ENCODE measurements at regions not wholly inside any gene's neighbourhood (a gene's known extent, or its start where the extent isn't known, plus 50 kb on each side); places are given as distances from the start of the nearest gene placed in this dataset.

- no peak for DNase-seq
These were observed 358.3 kb upstream of the SMIM21 start for GRCh38 chr18:75785834-75786233.

DNA sequence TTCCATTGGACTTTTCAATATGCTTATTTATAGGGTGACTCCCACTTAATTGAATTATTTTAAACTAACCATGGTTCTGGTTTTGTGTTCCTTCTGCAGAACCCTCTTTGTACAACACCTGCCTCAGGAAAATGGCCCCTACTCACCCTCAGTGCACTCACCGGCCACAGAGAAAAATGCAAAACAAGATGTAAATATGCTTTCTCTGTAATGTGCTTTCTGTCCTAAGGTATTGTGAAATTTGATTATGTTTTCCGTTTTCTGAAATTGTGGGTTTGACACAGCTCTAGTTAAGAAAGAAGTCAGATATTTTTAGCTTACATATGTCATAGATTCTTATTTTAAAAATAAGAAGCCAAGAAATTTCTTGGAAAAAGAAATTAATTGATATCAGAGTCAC is 357.7 kb upstream of the SMIM21 start:
- DNase-seq = no peak

DNA sequence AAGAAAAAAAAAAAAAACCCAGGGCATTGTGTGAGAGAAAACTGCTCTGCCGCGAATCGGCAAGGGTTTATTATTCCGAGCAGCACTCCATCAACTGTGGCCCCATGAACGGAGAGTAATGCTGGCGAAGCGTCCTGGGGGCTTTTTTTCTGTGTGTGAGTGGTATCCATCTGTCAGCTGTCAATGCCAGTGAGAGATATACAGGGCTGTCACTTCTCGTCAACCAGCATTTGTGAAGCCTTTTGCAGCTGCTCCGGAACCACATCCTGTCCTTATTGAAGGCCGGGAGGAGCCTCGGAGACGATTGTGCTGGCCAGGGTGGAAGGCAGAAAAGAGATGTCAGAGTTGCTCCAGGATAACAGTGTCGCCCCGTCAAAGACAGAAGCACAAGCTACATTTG is 356.9 kb upstream of the SMIM21 start:
- no peak for DNase-seq

- DNase-seq = no peak
These were observed 356.2 kb upstream of the SMIM21 start for GRCh38 chr18:75783566-75784281.

DNA sequence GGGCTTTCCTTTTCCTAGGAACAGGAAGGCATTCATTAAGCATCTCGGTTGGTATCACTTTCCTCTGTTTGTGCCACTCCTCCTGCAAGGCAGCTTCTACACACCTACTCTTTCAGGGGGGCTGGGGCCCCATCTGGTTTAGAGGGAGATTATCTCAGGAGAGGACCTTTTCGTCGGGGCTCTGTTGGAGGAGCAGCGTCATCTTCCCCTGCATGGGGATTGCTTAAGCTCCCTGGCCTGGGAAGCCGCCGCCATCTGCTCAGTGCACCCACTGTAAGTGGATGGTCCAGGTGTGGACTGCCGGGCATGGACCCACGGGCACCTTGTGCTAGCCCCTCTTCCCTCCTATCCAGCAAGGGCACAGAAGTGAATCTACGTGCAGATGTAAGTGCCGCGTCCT is 355.3 kb upstream of the SMIM21 start:
- DNase-seq = no peak

DNA sequence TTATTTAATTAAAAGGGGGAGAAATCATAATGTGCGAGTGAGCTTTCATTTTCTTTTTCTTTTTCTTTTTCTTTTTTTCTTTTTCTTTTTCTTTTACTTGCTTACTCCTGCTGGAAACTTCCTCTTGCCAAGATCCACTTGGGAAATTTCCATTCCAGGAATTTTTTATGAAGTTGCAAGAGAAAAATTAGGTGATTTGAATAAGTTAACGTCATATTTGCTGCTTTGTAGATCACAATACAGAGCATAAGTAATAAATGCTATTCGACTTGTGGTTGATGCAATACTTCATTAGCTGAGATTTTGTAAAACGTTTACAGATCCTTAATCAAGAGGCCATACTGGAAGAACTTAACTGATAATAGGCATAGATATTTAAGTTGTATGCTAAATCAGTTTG is 354.7 kb upstream of the SMIM21 start:
- DNase-seq = no peak

- DNase-seq = no peak
These were observed 352.4 kb upstream of the SMIM21 start for GRCh38 chr18:75779910-75780309.

DNA sequence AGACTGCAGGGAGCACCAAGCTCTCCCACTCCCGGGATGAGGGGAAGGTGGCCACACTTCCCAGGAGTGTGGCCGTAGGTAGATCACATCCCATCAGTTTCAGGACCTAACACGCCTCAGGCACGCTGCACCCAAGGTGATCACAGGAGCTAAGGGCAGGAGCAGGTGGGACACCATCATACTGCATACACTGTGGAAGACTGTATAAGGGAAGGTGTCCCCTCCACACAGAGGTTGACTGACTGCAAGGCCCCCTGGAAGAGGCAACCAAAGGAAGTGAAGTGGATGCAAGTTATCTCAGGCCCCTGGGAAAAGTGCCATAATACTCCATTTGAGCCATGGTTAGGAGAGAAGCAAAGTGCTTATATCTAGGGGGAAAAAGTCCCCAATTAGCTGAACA is 351.9 kb upstream of the SMIM21 start:
- DNase-seq = no peak

- DNase-seq = no peak
These were observed 350.1 kb upstream of the SMIM21 start for GRCh38 chr18:75777630-75778029.

DNA sequence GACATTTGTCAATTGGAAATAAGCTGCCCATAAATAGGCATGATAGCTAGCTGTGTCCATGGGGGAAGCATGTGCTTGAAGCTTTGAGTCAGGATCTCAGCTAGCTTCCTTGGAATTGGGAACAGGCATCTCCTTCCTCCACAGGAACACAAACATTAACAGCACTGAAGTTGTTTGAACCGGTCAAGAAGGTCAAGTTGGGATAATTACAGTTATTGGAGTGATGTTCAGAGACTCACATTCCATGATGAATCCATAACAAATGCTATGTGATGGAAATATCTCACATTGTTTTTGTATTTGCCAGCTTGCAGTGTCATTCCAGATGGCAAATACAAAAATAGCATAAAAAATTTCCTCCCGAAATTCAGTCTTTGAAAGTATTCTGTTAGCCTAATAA is 347.6 kb upstream of the SMIM21 start:
- DNase-seq = no peak

DNA sequence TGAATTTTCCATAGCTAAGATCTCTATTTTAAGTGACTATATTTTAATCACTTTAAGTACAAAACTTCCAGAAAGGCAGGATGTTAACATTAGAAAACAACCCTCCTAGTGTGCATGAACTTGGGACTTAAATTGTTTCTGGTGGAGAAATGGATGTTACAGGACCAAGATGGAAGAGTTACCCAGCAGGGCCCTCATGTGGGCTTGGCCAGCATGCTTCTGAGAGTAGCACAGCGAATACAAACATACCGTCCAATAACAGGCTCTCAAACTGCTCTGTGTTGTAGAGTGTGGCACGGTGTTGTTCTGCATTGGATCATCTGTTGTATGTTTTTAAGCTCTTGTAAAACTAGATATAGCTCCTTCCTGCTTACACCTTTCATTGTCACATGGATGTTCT is 346.1 kb upstream of the SMIM21 start:
- no peak for DNase-seq

DNA sequence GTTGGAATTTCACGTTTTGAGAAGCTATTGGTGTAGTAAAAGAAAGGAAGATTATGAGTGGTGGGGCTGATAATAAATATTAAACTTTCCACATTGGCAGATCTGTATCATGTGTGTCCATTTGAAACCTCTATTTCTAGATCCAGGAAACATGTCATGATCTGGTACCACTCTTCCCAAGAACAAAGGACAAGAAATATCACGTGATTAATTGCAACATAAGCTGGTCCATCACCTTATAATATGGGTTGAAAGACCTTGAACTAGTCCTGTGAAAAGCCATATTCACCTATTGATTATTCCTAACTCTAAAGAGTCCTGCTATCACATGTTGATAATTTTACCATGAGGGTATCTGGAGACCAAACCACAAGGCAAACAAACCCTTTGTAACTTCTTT is 335.3 kb upstream of the SMIM21 start:
- DNase-seq = no peak

GRCh38 chr18:75760208-75760607 is 332.7 kb upstream of the SMIM21 start:
- no peak for DNase-seq

GRCh38 chr18:75757951-75758350 is 330.4 kb upstream of the SMIM21 start:
- no peak for DNase-seq

DNA sequence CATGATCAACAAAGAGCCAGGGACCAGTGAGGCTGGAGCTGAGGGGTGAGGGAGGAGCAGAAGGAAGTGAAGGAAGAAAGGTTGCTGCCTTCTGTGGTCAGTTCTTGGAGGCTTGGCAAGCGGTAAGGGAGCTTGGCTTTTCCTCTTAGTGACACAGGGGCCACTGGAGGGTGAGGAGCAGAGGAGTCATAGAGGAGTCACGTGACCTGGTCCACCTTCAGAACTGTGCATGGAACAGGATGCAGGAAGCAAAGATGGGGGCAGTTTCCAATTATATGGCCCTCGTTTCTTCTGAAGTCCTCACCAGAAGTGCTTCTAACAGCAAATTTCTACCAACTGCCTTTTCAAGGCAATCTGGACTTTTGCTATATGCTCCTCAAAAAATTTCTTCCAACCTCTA is 326.9 kb upstream of the SMIM21 start:
- no peak for DNase-seq

GRCh38 chr18:75753753-75754152 is 326.2 kb upstream of the SMIM21 start:
- no peak for DNase-seq

DNA sequence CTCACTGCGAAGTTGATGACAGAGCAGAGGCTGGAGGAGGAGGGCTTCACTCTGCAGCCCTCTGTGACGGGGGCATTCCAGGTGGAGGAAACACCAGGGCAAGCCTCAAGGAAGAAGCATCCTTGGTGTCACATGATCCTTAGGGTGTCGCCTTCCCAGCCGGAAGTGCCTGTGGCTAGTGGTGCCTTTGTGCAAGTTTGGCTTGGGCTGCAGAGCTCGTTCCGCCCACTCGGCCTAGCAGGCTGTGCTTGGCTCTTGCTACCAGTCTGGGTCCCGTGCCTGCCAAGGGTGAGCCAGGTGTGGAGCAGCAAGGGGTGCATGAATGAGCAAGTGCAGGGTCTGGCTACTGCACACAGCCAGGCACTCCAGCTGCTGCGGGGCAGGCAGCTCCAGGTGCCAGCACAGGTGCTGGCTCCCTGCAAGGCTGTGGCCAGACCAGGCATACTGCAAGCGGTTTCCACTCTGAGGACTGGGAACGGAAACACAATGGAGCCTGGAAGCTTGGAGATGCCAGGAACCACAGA is 325.3 kb upstream of the SMIM21 start:
- DNase-seq = no peak

- no peak for DNase-seq
These were observed 317.6 kb upstream of the SMIM21 start for GRCh38 chr18:75745147-75745546.

DNA sequence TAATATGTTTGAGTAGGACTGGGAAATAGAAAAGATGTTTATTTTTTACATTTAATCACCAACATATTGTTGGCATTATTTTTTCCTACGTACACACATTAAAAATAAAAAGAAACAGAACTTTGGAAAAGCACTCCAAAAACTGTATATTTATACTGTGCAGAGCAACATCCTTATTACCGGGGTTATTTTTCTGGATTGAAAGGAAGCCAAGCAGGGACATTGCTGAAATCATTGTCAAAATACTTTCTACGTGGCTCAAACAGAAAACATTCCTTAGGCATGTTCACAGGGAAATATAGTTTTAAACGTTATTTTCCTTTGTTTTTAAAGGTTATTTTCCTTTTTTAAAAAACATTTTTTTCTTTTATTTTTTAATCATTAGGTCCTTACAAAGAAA is 315.0 kb upstream of the SMIM21 start:
- DNase-seq = no peak

DNA sequence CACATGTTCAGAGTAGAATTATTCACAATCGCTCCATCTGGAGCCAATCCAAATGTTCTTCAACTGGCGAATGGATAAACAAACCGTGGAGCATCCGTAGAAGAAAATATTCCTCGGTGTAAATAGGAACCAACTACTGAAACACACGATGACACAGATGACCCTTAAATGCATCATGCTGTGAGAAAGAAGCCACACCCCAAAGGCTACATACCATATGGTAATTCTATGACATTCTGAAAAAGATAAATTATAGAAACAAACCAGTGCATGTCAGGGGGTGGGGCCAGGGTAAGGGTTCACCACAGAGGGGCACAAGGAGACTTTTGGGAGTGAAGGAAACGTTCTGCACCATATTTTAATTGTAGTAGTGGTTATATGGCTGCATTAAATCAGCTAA is 312.2 kb upstream of the SMIM21 start:
- no peak for DNase-seq

- DNase-seq = no peak
These were observed 307.8 kb upstream of the SMIM21 start for GRCh38 chr18:75735291-75735690.

DNA sequence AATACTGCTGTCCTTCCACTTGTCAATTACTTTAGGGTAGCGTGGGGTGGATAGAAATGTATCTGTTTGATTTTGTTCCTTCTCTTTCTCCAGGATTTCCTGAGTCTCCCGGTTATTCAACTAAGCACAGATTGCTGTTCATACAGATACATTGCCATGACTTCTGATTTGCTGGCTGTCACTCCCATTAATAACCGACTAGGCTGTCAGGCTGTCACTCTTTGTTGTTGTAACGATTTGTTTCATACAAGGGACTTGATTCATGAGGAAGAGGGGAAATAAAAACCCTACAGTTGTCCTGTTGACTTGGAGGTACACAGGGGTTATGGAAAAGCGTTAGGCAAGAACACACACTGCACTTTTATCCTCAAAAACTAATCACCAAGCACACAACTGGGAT is 302.7 kb upstream of the SMIM21 start:
- no peak for DNase-seq

GRCh38 chr18:75728621-75729020 is 301.1 kb upstream of the SMIM21 start:
- no peak for DNase-seq

GRCh38 chr18:75727456-75727855 is 300.0 kb upstream of the SMIM21 start:
- DNase-seq = peak; percentile 2

Data from NCI-H1105 (cell line).